ENCODE measurements at regions not wholly inside any gene's neighbourhood (a gene's known extent, or its start where the extent isn't known, plus 50 kb on each side); places are given as distances from the start of the nearest gene placed in this dataset.

GRCh38 chr6:134416418-134417154, 98.7 kb upstream of the SGK1 start:
- Histone ChIP-seq H3K4me1 (peaks cover 25% of the 10 kb centered on the region; the same call in 2 of the 3 replicates), H3K9me3 (peaks cover 8% of the 10 kb centered on the region; the same call in 2 of the 3 replicates), H3K4me2 (no peak overlapping the region), H3K4me3 (no peak overlapping the region), H3K27ac (peak overlapping the region; percentile 9 to 58; a peak in 4 of 6 replicates)
- FAIRE-seq (no peak), ATAC-seq (peak; percentile 30 to 60; a peak in 4 of 6 replicates), DNase-seq (ENCODE audit: low read depth in 1 of 2, low spot score in 1 of 2) (peak in 1 of 2 experiments; percentile 29)
- ChIA-PET POLR2A (no interaction called here), CTCF (interaction anchor here (0.7 kb wide), 1 partner anchor 306 kb away, joined by 3 read pairs; no protein-coding TSS in a partner anchor)
- TF ChIP-seq FOSB (CRISPR knock-in tag; IDR thresholded peaks at IDR 0.05) (no peak), RNF2 (IDR thresholded peaks at IDR 0.05; ENCODE audit: borderline replicate concordance, low read depth) (no peak), RFX5 (IDR thresholded peaks at IDR 0.05) (no peak), CEBPB (IDR thresholded peaks at IDR 0.05) (no peak), MAZ (IDR thresholded peaks at IDR 0.05; ENCODE audit: borderline replicate concordance, low read depth, low read length) (no peak), SREBF2 (IDR thresholded peaks at IDR 0.05) (no peak), RAD21 (conservative IDR thresholded peaks at IDR 0.05 in 1 of 2, IDR thresholded peaks at IDR 0.05 in 1 of 2) (no peak), FOSL2 (IDR thresholded peaks at IDR 0.05) (no peak), FOSL2 (CRISPR knock-in tag; IDR thresholded peaks at IDR 0.05) (no peak; the same call in 1 of the 2 replicates), JUNB (IDR thresholded peaks at IDR 0.05) (no peak), RCOR1 (IDR thresholded peaks at IDR 0.05; ENCODE audit: low read depth, low read length) (no peak), CBX8 (IDR thresholded peaks at IDR 0.05) (no peak), E2F6 (IDR thresholded peaks at IDR 0.05; ENCODE audit: borderline replicate concordance, low read depth) (no peak)
- 58% methylated on average over 10 of the region's 10 CpGs for WGBS (ENCODE audit: missing lambda C conversion rate)

GRCh38 chr6:134415656-134416055, 97.7 kb upstream of the SGK1 start:
- peak overlapping the region; percentile 54 to 73; a peak in 5 of 6 replicates for H3K27ac ChIP-seq
- ChIA-PET POLR2A (no interaction called here), CTCF (interaction anchor here (0.7 kb wide), 1 partner anchor 307 kb away, joined by 3 read pairs; no protein-coding TSS in a partner anchor)
- FAIRE-seq (no peak), DNase-seq (ENCODE audit: low read depth in 1 of 2, low spot score in 1 of 2) (no peak), ATAC-seq (no peak)
- TF ChIP-seq MAX (IDR thresholded peaks at IDR 0.05) = no peak
- no peak for TF ChIP-seq HES2 (IDR thresholded peaks at IDR 0.05)
- no peak for TF ChIP-seq EP300 (IDR thresholded peaks at IDR 0.05)
- TF ChIP-seq ATOH8 (CRISPR knock-in tag; IDR thresholded peaks at IDR 0.05; ENCODE audit: low read depth) = no peak
- no peak for TF ChIP-seq CBX2 (IDR thresholded peaks at IDR 0.05; ENCODE audit: borderline replicate concordance, low read depth)
- no peak for TF ChIP-seq HOXB5 (CRISPR knock-in tag; IDR thresholded peaks at IDR 0.05)
- no peak for TF ChIP-seq BCL3 (IDR thresholded peaks at IDR 0.05)
- peaks cover 8% of the 10 kb centered on the region; the same call in 2 of the 3 replicates for H3K9me3 ChIP-seq
- H3K4me2 ChIP-seq = peak overlapping the region; percentile 44
- no peak overlapping the region for H3K4me3 ChIP-seq
- 79% methylated on average over 4 of the region's 4 CpGs for WGBS (ENCODE audit: missing lambda C conversion rate)
- H3K4me1 ChIP-seq = peaks cover 17% of the 10 kb centered on the region; the same call in 2 of the 3 replicates

GRCh38 chr6:134415194-134415593, 97.3 kb upstream of the SGK1 start:
- WGBS (ENCODE audit: missing lambda C conversion rate) = 76% methylated on average over 4 of the region's 4 CpGs
- FAIRE-seq (no peak), DNase-seq (ENCODE audit: low read depth in 1 of 2, low spot score in 1 of 2) (no peak), ATAC-seq (no peak)
- Histone ChIP-seq H3K4me3 (no peak overlapping the region), H3K27ac (peak overlapping the region; percentile 54 to 73; a peak in 5 of 6 replicates), H3K4me1 (peaks cover 13% of the 10 kb centered on the region; the same call in 2 of the 3 replicates), H3K4me2 (peak overlapping the region; percentile 44), H3K9me3 (peaks cover 4% of the 10 kb centered on the region; the same call in 2 of the 3 replicates)
- TF ChIP-seq ZC3H11A (IDR thresholded peaks at IDR 0.05) = no peak
- TF ChIP-seq EHF (CRISPR knock-in tag; IDR thresholded peaks at IDR 0.05) = no peak
- no peak for TF ChIP-seq NFE2L2 (conservative IDR thresholded peaks at IDR 0.05; ENCODE audit: low read length)
- TF ChIP-seq NPAS2 (CRISPR knock-in tag; IDR thresholded peaks at IDR 0.05; ENCODE audit: borderline replicate concordance) = no peak
- TF ChIP-seq HOXB5 (CRISPR knock-in tag; IDR thresholded peaks at IDR 0.05) = no peak
- TF ChIP-seq MAX (IDR thresholded peaks at IDR 0.05) = no peak
- no peak for TF ChIP-seq RAD21 (conservative IDR thresholded peaks at IDR 0.05 in 1 of 2, IDR thresholded peaks at IDR 0.05 in 1 of 2)
- CTCF ChIA-PET = no interaction called here
- POLR2A ChIA-PET = no interaction called here
